GM18502 (cell line): ENCODE measurements at regions not wholly inside any gene's neighbourhood (a gene's known extent, or its start where the extent isn't known, plus 50 kb on each side); places are given as distances from the start of the nearest gene placed in this dataset.
"Not testable (repeated sequence)": the region's sequence is repeated elsewhere in the genome, so short reads cannot be mapped to it uniquely, and the experiment has no call there.

Experiments
- ATAC-seq: cut with Tn5 transposase; IDR thresholded peaks from one replicate; pipeline ENCODE4 v1.9.1; 2021; ENCODE audit warnings: mild to moderate bottlenecking; ENCODE audit not compliant: unreplicated experiment, poor library complexity

DNA sequence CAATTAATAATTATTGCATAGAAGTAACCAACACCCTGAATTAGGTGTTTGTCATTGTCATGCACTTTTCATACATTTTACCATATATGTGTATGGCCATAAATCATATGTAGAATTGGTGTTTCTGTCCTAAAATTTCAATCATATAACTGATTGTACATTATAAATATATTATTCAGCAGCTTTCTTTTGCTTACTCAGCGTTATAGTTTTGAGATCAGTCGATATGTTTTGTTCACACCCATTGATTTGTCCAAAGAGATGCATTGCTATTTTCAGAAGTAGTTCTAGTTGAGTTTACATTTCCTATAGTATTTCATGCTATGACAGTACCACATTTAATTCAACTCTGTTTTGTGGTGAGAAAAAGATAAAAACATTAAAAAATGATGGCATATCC, 50.5 kb upstream of the PARP4 start:
- no peak for ATAC-seq

DNA sequence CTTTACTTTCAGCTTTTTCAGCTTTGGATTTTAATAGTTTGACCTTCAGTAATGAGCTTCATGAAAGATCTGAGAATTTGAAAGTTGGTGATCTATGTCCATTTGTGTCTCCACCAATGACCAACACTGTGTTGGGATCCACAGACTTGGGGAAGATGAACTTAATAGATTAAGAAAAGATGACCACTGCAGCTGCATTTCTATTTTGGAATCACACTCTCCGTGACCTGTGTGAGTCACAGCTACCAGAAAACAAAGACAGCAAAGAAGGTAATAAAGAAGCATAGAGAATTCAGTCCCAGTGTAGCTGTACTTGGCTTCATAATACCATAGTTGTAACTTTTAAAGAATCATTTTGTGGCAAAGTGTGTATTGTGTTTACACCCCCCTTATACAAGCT, 51.4 kb upstream of the PARP4 start:
- not testable (repeated sequence) for ATAC-seq

DNA sequence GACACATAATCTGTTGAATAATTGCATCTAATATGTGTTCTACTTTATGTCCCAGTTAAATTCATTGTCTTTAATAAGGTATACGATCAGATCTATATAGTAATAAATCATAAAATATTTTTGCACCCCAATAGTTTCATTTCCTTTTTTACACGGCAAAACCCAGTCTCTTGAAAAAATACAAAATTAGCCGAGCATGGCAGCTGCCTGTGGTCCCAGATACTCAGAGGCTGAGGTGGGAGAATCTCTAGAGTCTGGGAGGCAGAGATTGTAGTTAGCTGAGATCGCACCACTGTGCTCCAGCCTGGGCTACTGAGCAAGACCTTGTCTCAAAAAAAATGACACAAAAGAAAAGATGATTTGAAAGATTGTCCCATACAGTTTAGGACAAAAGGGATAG, 52.3 kb upstream of the PARP4 start:
- peak; percentile 57 for ATAC-seq

DNA sequence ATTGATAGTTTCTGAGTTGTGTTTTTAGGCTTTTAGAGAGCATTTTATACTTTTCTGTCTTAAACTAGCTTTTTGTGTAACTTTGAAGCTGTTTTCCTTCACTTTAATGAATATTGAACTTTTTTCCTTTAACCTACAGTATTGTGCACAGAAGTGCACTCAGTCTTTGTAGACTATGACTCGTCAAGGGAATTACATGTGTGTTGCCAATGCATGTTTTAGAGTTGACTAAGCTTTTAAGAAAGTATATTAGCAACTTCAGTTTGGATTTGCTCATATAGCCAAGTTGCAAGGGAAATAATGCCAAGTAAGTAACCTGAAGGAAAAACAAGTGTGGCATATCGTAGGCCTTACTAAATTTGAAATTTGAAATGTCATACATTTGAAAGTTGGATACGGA, 55.0 kb upstream of the PARP4 start:
- ATAC-seq = not testable (repeated sequence)

DNA sequence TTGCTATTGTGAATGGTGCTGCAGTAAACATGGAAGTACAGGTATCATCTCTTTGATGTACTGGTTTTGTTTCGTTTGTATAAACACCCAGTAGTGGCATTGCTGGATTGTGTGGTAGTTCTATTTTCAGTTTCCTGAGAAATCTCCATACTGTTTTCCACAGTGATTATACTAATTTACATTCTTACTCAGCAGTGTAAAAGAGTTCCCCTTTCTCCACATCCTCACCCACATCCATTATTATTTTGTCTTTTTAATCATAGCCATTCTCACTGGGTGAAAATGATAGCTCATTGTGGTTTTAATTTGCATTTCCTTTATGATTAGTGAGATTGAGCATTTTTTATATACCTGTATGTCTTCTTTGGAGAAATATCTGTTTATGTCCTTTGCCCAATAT, 62.3 kb upstream of the PARP4 start:
- ATAC-seq = no peak

DNA sequence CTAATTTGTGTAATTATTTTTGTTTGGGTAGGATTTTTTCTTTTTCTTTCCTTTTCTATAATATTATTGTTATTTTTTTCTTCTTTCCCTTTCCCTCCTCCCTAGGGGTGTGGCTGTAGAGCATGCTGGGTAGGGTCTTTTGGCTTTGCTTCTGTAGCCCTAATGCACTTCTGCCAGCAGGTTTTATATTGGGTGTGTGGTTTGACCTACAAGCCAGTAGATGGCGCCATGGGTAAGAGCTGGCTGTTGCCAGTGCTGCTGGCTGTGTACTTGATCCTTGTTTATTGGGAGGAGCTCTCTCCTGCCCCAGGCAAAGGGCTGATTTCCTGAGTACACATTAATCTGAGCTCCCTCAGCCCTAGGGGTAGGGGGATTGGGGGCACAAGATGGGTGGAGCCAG, 67.7 kb upstream of the PARP4 start:
- ATAC-seq = not testable (repeated sequence)

DNA sequence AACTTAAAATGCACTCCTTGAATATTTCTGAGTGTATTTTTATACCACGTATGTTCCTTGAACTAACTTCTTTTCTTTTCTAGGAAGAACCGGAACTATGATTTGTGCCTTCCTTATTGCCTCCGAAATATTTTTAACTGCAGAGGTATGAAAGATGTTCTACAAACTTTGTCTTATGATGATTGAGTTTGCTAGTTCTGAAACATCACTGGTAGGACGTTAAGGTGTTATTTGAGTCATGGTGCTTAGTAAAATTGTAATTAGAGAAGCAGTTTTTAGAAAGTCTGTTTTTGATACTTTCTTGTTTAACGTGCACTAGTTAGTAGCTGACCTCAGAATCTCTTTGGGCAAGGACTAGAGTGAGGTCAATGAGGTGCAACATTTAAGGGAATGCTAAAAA, 69.0 kb upstream of the PARP4 start:
- not testable (repeated sequence) for ATAC-seq

DNA sequence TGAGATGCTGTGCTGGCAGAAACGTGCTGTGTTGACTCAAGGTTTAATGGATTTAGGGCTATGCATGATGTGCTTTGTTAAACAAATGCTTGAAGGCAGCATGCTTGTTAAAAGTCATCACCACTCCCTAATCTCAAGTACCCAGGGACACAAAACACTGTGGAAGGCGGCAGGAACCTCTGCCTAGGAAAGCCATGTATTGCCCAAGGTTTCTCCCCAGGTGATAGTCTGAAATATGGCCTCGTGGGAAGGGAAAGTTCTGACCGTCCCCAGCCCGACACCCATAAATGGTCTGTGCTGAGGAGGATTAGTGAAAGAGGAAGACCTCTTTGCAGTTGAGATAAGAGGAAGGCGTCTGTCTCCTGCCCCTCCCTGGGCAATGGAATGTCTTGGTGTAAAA, 79.1 kb upstream of the PARP4 start:
- ATAC-seq = not testable (repeated sequence)

DNA sequence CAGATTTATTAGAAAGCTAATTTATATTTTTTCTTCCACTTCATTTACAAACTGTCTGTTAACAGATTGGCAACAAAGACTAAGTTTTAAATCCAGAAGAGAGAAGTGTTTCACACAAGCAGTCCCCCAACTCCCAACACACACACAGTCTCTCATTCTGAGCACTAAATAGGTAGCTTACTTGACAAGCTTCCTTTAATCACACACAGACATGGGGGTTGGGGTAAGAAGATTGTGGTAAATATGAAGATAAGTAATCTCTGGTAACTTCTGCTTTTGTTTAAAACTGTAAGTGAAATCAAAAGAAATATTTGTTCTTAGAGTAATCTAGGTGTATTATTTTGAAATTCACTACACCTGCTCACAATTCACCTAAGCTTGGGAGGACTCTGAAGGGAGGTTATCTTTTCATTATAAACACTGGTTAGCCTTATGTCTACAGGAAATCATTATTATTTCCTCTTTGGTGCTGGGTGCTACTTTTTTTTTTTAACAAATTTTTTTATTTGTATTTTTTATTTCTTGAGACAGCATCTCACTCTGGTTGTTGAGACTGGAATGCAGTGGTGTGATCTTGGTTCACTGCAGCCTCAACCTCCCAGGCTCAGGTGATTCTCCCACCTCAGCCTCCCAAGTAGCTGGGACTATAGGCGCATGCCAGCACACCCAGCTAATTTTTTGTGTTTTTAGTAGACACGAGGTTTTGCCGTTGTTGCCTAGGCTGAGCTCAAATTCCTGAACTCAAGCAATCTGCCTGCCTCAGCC, 82.1 kb upstream of the ATP12A start:
- not testable (repeated sequence) for ATAC-seq

DNA sequence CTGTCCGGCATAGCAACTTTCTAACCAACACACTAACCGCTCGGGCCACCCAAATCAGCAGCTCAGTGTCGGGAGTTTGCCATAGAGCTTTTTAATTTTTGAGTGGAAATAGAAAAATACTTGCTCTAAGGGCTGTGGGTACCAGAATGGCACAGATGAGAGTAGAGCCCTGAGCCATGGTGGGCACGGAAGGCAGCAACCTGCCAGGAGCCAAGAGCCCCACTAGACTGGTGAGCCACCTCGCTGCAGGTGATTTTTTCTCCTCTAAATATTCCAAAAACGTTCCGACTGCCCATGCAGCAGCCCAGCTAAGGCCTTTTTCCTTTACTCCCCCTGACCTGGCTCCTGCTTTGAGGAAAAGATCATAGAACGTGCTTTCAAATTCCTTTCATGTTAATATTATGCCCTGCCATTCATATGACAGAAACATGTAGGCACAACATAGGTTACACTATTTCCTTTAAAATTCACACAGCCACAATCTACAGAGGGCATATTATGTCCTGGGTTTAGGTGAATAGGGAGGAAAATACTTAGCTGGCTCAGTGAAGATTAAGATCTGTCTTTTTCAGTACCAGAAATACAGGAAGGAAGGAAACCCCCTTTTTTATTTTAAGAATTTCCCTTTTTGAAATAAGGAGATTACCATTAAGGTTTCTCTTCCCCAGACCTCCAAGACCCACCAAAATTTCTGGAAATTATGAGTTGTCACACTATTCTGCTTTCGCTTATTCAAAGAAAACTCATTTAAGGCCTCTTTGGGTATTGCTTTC, 81.0 kb upstream of the ATP12A start:
- not testable (repeated sequence) for ATAC-seq

DNA sequence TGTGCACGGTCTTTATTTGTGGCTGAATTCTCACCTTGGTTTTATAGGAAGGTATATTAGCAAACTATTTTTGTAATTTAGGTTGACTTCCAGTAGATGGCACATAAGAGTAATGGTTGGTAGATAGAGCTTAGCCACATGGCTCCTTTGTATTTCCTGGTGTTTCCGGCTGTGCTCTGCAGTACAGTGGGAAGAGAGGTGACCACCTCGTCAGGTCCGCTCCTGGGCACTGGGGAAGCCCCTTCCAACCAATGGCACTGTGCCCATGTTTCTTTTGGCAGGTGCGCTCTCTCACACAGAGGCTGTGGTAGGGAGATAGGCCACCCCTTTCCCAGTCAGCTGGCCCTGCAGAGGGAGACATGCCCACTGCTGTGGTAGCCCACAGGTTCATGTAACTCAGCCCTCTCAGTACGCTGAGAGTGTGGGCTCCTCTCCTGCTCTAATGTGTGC, 74.3 kb upstream of the ATP12A start:
- no peak for ATAC-seq

DNA sequence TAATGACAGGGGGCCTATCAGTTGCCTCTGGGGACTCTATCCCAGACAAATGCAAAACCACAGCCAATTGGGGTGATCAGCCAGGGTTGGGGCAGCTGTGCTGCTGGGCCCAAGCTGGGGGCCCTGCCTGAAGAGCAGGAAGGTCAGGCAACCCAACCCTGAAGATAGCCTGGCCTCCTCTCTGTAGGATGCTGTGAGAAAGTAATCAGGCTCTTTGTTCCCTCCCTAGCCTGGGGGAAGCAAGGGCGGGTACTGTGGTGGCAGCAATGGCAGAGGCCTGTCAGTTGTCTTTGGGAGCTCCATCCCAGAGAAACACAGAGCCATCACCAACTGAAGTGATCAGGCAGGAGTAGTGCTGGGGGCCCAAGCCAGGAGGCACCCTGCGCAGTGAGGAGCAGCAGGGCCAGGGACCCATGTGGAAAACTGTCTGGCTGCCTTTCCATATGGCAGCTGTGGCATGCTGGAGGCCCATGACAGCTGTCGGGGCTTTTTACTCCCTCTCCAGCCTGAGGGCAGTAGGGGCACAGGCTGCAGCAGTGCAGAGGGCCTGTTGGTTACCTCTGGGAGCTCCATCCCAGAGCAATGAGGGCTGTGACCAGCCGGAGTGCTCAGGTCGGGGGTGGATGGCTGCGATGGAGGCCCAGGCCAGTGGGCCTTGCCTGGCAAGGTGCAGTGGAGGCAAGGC, 73.6 kb upstream of the ATP12A start:
- ATAC-seq = no peak

DNA sequence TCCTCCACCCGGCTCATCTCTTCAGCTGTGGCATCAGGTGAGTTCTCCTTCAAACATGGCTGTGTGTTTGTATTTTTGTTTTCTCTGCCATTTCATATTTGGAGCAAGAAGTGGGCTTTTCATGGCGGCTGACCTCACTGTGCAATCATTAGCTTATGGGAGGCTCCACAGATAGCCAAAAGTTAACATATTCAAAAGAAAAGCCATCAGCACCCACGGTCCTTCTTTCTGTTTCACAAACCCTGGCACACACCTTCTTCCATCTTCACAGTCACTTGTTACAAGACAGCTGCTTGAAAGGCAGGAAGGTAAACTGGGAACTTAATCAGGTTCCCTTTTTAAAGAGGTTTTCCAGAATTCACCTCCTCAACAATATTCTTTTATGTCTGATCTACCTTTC, 69.3 kb upstream of the ATP12A start:
- no peak for ATAC-seq

DNA sequence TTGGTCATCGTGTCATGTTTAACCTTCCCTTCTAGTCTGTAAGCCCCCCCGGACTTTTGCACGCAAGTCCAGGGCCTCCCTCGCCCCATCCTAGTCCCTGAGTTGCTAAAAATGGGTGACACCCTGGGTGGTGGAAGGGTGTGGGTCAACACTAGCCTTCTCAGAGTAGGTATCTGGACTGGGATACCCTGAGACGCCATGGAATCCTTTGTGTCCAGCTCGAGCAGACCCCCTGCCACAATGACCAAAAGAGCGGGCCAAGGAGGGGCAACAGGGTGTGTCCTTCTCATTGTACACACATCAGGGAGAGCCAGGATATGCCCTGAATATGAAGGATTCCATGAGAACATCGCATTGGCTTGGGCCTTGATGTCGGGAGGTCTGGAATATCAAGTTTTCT, 67.5 kb upstream of the ATP12A start:
- ATAC-seq = no peak

DNA sequence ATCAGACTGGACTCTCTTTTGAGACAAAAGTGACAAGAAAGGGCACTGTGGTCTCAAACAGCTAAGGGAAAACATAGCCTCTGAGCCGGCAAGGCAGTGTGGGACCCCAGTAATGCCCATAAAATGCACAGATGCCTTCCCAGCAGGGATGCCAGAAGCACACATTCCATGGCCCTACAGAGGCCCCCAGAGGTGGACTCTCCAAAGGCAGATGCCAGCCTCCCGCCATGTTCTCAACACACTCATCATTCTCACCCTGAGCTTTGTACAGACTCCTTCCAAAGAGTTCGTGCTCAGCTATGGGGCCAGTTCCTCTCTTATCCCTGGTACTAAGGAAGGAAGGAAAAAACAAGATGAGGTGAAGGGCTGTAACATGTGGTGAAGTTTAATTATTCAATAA, 67.1 kb upstream of the ATP12A start:
- no peak for ATAC-seq

DNA sequence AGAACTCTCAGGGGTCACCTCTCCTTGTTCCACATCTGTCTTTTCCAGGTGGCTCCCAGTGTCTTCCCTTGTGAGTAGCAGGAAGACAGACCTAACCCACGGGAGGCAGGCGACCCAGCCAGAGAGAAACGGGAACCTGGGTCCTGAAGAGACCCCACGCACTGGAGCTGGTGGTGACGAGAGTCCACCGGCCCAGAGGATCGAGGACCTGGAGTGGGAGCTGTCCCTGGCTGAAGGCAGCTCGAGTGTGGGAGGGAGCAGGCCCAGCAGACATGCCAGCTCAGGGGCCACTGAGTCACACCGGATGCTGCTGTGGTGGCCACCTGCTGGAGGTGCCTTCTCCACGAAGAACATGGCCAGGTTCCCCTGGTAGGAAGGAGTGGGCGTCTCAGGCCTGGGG, 66.5 kb upstream of the ATP12A start:
- ATAC-seq = no peak

DNA sequence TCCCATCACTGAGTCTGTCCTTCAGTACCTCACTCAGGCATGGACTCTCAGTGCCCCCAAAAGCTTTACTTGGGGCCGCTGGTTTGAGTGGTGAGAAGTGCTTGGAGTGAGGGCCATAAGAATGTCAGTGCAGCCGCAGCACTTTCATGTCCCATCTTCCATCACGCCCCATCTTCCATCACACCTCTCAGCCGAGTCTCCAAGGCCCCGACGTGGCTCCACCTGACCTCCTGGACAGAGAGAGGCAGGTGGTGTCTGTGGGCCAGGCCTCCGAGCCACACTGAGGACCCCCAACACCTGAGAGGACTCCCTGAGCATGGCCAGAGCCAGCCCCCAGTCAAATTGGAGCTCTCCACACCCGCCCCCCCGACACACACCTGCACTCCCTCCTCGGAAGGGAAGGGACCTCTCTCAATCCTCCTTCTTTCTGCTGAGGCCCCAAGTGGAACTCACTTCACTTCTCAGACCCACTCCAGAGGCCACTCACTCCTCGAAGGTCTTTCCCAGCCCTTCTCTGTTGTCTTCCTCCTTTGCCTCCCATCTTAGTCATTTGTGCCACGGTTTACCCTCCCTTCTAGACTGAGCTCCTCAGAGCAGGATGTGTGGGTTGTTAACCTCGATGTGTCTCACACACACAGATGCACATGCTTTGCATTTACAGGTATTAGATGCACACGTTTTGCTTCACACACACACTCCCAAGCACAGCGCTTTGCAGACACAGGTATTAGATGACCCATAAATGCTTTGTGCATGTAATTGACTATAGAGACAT, 65.7 kb upstream of the ATP12A start:
- no peak for ATAC-seq

DNA sequence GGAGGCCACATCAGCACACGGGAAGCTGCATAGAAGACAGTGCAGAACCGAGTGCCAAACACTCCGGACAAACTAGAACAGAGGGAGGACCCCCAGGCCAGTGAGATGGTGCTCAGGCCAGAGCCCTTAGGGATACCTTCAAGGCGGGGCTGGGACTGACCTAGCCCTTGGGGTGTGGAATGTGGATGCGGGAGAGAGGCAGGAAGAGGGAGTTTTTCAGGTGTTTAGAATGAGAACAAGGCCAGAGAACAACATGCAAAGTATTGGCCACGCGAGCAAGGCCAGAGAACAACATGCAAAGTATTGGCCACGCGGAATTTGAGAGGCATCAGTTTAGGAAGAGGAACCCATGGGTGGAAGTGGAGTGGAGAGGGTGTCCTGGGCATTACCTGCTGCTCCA, 65.1 kb upstream of the ATP12A start:
- no peak for ATAC-seq

DNA sequence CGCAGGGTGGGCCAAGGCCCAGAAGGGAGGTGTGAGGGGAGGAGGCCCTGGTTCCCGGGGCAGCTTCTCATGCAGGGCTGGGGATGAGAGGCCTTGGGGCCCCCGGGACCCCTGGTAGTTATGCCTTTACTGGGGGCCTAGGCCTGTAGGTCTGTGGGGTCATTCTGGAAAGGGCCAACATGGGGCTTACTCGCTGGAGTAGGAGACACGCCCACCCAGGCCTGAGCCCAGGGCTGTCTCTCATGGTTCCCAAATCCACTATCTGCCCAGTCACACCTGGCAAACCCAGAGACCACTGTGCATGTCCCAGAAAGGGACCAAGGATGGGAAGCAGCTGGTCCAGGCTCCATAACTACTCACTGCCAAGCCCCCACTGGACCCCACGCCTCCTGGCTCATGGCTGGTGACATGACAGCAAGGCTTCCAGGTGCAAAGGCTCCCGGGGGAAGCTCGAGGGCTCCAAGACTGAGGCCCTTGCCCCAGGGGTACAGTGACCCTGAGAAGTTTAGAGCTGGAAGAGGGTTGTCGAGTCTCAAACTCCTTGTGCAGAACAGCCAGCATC, 64.2 kb upstream of the ATP12A start:
- ATAC-seq = no peak

DNA sequence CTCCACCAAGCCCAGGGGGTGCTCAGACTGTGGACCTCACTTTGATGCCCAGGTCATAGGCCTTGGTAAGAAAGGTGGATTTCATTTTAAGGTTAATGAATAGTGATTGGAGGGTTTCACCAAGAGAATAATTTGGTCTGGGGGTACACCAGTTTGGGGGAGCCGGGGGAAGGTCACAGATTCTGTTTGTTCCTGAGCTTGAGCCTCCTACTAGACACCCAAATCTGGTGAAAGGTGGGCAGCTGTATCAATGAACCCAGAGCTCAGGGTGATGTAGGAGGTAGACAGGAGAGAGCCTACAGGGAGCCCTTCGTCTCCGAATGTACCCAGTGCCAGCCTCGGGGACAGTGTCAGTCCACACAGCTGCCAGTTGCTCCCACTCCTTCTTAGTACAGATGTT, 63.7 kb upstream of the ATP12A start:
- no peak for ATAC-seq
